Gastroesophageal sphincter (tissue), 3 donors: ENCODE measurements at regions not wholly inside any gene's neighbourhood (a gene's known extent, or its start where the extent isn't known, plus 50 kb on each side); places are given as distances from the start of the nearest gene placed in this dataset.

Experiments used
- EP300 ChIP-seq: sonication (generic); formaldehyde crosslinking; IDR thresholded peaks from one replicate; pipeline ENCODE4 v1.6.1; 2017; ENCODE audit warnings: antibody characterized with exemption, mild to moderate bottlenecking
- POLR2A ChIP-seq, 2 donors: fragments of 450-650 bp; IDR thresholded peaks; one replicate each; pipeline ENCODE4 v1.6.1; 2017; ENCODE audit warnings: antibody characterized with exemption in 2 of 2, mild to moderate bottlenecking in 2 of 2, moderate library complexity in 1 of 2
- POLR2AphosphoS5 ChIP-seq: sonication (generic); formaldehyde crosslinking; IDR thresholded peaks from one replicate; pipeline ENCODE4 v1.6.1; 2017; ENCODE audit warnings: antibody characterized with exemption
- TF ChIP-seq, protein P1 (sequence below), 4 experiments: fragments of 200-600 bp in 2 of 4; fragments of 450-650 bp in 2 of 4; sonication (generic) in 1 of 4; IDR thresholded peaks; one replicate each; pipeline ENCODE4 v1.5.1; 2017 to 2019; ENCODE audit warnings: antibody characterized with exemption in 4 of 4, mild to moderate bottlenecking in 2 of 4, moderate library complexity in 2 of 4

DNA sequence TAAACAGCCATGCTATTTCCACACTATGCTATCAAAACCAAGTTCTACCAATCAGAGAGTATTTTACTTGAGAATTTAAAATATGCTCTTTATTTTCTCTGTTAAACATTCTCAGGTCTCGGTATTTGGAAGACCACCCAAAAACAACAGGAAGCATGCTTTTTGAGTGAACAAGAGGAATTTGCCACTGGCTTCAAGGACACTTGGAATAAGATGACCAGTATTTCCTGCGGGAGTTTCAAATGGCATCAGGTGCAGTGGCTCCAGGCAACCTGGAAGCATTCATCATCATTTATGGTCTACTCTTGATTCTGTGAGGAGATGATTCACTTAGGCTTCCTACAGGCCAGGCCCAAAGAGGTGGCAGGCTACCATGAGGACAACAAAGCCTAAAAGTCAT lies 305.7 kb upstream of the ATP11B start:
- TF ChIP-seq, protein P1, sequence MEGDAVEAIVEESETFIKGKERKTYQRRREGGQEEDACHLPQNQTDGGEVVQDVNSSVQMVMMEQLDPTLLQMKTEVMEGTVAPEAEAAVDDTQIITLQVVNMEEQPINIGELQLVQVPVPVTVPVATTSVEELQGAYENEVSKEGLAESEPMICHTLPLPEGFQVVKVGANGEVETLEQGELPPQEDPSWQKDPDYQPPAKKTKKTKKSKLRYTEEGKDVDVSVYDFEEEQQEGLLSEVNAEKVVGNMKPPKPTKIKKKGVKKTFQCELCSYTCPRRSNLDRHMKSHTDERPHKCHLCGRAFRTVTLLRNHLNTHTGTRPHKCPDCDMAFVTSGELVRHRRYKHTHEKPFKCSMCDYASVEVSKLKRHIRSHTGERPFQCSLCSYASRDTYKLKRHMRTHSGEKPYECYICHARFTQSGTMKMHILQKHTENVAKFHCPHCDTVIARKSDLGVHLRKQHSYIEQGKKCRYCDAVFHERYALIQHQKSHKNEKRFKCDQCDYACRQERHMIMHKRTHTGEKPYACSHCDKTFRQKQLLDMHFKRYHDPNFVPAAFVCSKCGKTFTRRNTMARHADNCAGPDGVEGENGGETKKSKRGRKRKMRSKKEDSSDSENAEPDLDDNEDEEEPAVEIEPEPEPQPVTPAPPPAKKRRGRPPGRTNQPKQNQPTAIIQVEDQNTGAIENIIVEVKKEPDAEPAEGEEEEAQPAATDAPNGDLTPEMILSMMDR (IDR thresholded peaks at IDR 0.05), result no peak
- no peak for TF ChIP-seq EP300
- no peak for TF ChIP-seq POLR2A (IDR thresholded peaks at IDR 0.05)
- TF ChIP-seq POLR2AphosphoS5, result no peak
